Right lobe of liver (tissue), 6 donors: ENCODE measurements at regions not wholly inside any gene's neighbourhood (a gene's known extent, or its start where the extent isn't known, plus 50 kb on each side); places are given as distances from the start of the nearest gene placed in this dataset.
"Not testable (repeated sequence)": the region's sequence is repeated elsewhere in the genome, so short reads cannot be mapped to it uniquely, and the experiment has no call there.

ENCODE experiments used
- ATAC-seq, 4 donors: fragments of 200-7000 bp; cut with Tn5 transposase; one replicate each; pipeline ENCODE4 v1.9.1; 2020; ENCODE audit warnings: mild to moderate bottlenecking in 4 of 4, moderate library complexity in 4 of 4
- DNase-seq, 3 donors: peaks; one replicate each; pipeline ENCODE4 v3.0.0-alpha.2; 2020
- H3K27ac ChIP-seq, 3 donors: fragments of 200-600 bp; one replicate each; pipeline ENCODE4 v1.8.0; 2022
- H3K27me3 ChIP-seq, 2 donors: fragments of 200-600 bp; one replicate each; pipeline ENCODE4 v1.8.0; 2022
- H3K36me3 ChIP-seq, 4 donors: fragments of 200-600 bp; sonication (generic) in 1 of 4; one replicate each; pipeline versions ENCODE4 v1.5.1 to v1.8.0; 2017 to 2022; ENCODE audit warnings: control low read depth in 1 of 4
- H3K4me1 ChIP-seq, 4 donors: fragments of 200-600 bp; sonication (generic) in 1 of 4; one replicate each; pipeline versions ENCODE4 v1.5.1 to v1.8.0; 2017 to 2022; ENCODE audit warnings: control low read depth in 1 of 4
- H3K4me3 ChIP-seq, 3 donors: fragments of 200-600 bp; one replicate each; pipeline ENCODE4 v1.8.0; 2022
- H3K9me3 ChIP-seq, 4 donors: fragments of 200-600 bp; sonication (generic) in 1 of 4; one replicate each; pipeline versions ENCODE4 v1.5.1 to v1.8.0; 2017 to 2022; ENCODE audit warnings: control low read depth in 1 of 4
- CTCF ChIP-seq, 4 donors: fragments of 200-600 bp in 3 of 4; fragments of 450-650 bp in 1 of 4; IDR thresholded peaks; one replicate each; pipeline versions ENCODE4 v1.5.1 to v1.8.0; 2016 to 2022; ENCODE audit warnings: antibody characterized with exemption in 4 of 4, mild to moderate bottlenecking in 2 of 4
- POLR2A ChIP-seq: fragments of 450-650 bp; IDR thresholded peaks from one replicate; pipeline ENCODE4 v1.6.1; 2017; ENCODE audit warnings: antibody characterized with exemption, mild to moderate bottlenecking
- WGBS: methylation state at CpG from one replicate; pipeline ENCODE4 v1.1.6; 2018; ENCODE audit warnings: low coverage, low lambda C conversion rate; ENCODE audit not compliant: insufficient coverage; ENCODE audit errors: missing lambda C conversion rate; 5-methylcytosine and 5-hydroxymethylcytosine counted together
- intact Hi-C, 2 donors: fragments of 100-400 bp; cut with DNase I; formaldehyde crosslinking; loops; one replicate each; pipeline versions ENCODE4 v1.11.2 to v1.14.1; 2022
- donor health status: DM: no; HTN: yes; CAD: no.
- donor health status: DM: no; HTN: no; CAD: no.
- donor health status: DM: no; HTN: no; CAD: no.
- donor health status: DM: no; HTN: yes; CAD: no.
- donor health status: DM: no; HTN: yes; CAD: no.

DNA sequence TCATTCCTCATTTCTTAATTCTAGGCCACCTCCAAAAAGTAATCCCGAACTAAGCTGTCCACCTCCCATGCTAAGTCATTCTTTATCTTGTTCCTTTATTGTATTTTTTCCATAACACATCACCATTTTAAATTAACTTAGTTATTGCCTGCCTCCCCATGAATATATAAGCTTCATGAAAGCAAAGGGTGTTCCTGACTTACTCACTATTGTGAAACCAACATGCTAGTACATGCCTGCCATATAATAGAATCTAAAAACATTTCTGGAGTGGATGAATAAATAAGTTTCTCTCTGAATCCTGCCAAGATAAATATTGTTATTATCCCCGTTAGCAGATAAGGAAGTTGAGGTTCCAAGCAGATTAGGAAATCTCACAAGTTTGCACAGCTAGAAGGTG is 232.1 kb downstream of the NPIPA8 start:
- H3K9me3 ChIP-seq, ATAC-seq, H3K4me1 ChIP-seq, H3K27ac ChIP-seq, intact Hi-C loops, H3K27me3 ChIP-seq, H3K4me3 ChIP-seq, H3K36me3 ChIP-seq, DNase-seq: not testable (repeated sequence)
- 80% methylated on average over 1 of the region's 2 CpGs for WGBS

- ATAC-seq, intact Hi-C loops, H3K36me3 ChIP-seq, H3K27ac ChIP-seq, H3K9me3 ChIP-seq, H3K4me1 ChIP-seq, DNase-seq, H3K4me3 ChIP-seq, H3K27me3 ChIP-seq: not testable (repeated sequence)
- no CpG with 5 or more reads among the region's 2 CpGs for WGBS
Measured at GRCh38 chr16:18101077-18101476, 235.5 kb downstream of the NPIPA8 start.

DNA sequence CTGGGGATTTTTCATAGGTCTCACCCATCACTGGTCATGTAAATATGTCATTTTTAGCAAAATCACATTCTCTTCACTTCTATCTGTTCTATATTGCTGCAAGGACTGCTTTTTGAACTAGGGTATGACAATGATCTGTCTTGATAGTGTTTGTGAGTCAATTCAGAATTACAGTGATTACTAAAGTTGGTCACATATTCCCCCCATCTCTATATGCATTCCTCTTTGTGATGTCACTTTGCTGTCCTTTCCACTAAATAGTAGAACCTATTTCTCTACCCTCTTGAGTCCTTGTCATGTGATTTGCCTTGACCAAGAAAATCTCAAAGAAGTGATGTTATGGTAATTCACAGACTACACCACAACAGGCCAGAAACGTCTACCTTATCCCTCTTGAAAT is 243.9 kb downstream of the NPIPA8 start:
- intact Hi-C loops, H3K9me3 ChIP-seq, H3K4me1 ChIP-seq, H3K27me3 ChIP-seq, ATAC-seq, H3K27ac ChIP-seq, H3K36me3 ChIP-seq, DNase-seq, H3K4me3 ChIP-seq: not testable (repeated sequence)
- 19% methylated on average over 1 of the region's 1 CpG for WGBS

DNA sequence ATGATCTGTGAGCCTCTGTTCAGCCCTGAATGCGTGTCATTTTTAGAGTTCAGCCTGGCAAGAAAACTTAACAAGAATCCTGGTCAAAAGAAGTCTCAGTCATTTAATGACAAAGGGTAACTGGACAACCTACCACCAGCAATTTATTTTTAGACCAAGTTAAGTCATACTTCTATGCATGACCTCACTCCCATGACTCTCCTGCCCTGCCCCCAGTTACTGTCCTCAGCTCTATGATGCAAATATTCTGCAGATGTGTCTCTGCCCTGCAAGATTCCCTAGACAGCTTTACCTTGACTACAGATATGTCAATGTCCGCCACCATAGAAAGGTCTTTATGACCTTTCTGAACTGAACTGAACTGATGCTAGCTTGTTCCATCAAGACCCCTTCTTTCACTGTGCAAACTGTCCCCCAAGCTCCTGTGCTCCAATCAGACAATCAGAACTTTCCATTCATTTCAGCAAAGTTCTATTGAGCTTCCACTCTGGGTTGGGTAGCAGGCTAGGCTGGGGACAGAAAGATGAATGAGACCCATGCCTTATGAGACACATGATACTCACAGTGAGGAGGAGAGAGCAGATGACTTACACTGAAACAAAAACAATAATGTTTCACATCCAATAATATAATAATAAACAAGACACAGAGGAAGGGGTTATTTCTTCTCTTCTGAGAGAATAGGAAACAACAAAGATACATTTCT is 255.7 kb downstream of the NPIPA8 start:
- 67% methylated on average over 1 of the region's 2 CpGs for WGBS
- intact Hi-C loops, DNase-seq, H3K27me3 ChIP-seq, H3K9me3 ChIP-seq, H3K4me3 ChIP-seq, H3K36me3 ChIP-seq, H3K27ac ChIP-seq, ATAC-seq, H3K4me1 ChIP-seq: not testable (repeated sequence)

DNA sequence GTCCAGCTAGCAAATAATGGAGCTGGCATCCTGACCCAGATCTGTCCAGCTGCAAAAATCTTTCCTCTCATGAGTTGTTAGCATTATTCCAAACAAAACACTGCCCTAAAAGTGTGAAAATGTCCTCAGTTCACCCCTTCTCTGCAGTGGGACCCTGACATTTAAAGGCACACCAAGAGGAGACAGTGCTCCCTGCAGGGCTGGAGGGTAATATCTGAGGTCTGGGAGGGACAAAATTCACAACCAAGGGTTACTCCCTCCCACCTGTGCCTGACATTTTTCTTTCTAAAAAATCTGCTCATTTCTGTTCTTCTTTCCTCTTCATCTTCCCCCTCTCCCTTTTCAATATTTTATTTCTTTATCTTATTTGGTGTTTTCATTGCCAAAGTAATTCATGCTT is 258.6 kb downstream of the NPIPA8 start:
- H3K27me3 ChIP-seq, DNase-seq, H3K9me3 ChIP-seq, ATAC-seq, H3K4me1 ChIP-seq, H3K36me3 ChIP-seq, intact Hi-C loops, H3K27ac ChIP-seq, H3K4me3 ChIP-seq: not testable (repeated sequence)

- H3K27ac ChIP-seq, result no peak overlapping the region
- DNase-seq, result no peak
- TF ChIP-seq CTCF (IDR thresholded peaks at IDR 0.05), result no peak
- no peak for TF ChIP-seq POLR2A
- H3K9me3 ChIP-seq, result no peaks in the 10 kb centered on the region
- no peaks in the 10 kb centered on the region for H3K4me1 ChIP-seq
- no peak for ATAC-seq
- H3K27me3 ChIP-seq, result no peaks in the 10 kb centered on the region
- H3K36me3 ChIP-seq, result no peaks in the 10 kb centered on the region
- H3K4me3 ChIP-seq, result no peak overlapping the region
- 83% methylated on average over 1 of the region's 1 CpG for WGBS
- intact Hi-C loops, result no loop called here
Measured at GRCh38 chr16:18072161-18072560, 264.4 kb downstream of the NPIPA8 start.

GRCh38 chr16:18069683-18070082 is 266.9 kb downstream of the NPIPA8 start:
- Histone ChIP-seq H3K4me3 (no peak overlapping the region), H3K27ac (no peak overlapping the region), H3K9me3 (no peaks in the 10 kb centered on the region), H3K36me3 (no peaks in the 10 kb centered on the region), H3K27me3 (no peaks in the 10 kb centered on the region), H3K4me1 (no peaks in the 10 kb centered on the region)
- ATAC-seq (no peak), DNase-seq (no peak)
- intact Hi-C loops, result no loop called here
- TF ChIP-seq POLR2A (no peak), CTCF (IDR thresholded peaks at IDR 0.05) (no peak)
